Stimulated activated CD4-positive, alpha-beta T cell treated with anti-CD3 and anti-CD28 coated beads, Interleukin-1b, Interleukin-23, amount 100 ng/mL, for 4 hours (primary cell): ENCODE measurements at regions not wholly inside any gene's neighbourhood (a gene's known extent, or its start where the extent isn't known, plus 50 kb on each side); places are given as distances from the start of the nearest gene placed in this dataset.

Experiments used
- DNase-seq, 2 donors: peaks; one replicate each; pipeline ENCODE4 v3.0.0-alpha.2; 2020; ENCODE audit warnings: low read depth in 2 of 2

DNA sequence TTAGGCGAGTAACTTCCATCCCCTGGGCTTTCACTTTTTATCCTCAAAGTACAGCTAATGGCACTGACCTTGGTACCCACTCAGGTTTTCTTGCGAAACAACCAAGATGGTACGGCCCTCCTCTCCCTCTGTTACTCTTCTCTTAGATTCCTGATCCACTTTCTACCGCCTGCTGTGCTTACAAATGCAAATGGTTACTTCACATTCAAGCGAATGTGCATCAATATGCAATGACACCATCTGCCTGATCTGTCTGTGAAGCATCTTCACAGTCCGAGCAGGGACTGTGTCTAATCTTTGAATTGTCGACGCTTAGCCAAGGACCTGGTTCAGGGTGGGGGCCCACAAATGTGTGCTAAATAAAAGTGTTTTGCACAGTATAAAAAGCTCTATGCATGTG, 112.2 kb downstream of the TRIB2 start:
- DNase-seq, result no peak

- no peak for DNase-seq
Observed at GRCh38 chr2:12831016-12831415, 114.3 kb downstream of the TRIB2 start.

DNA sequence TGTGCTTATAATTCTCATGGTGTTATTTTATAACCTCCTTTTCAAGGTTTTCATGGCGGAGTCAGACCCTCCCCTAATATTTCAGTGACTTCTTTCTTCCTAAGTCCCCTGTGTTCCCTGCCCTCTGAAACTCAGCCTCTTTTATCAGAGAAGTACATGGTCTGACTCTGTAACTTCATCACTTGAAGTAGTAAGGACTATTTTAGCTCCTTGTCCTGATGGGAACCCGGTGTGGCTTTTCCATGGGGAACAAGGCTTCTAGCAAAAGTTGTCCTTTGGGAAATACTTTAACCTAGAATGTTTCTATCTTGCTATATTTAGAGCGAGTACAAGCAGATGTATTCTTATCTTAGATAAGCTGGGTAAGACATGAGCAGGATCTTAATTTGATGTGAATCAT, 117.5 kb downstream of the TRIB2 start:
- DNase-seq, result no peak

DNA sequence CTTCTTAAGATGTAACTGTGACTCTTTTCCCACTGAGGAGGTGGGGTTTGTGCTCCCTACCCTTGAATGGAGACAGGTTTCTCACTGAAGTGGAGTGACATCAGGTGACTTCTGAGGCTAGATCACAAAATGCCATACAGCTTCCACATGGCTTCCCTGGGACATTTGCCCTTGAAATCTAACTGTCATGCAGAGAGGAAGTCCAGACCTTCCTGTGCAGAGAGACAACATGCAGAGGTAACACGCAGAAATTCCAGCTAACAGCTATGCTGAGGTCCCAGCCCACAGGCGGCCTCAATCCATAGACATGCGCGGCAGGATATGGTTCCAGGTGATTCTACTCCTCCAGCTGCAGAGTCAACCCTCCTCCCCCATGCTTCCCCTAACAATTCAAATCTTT, 119.0 kb downstream of the TRIB2 start:
- no peak for DNase-seq

GRCh38 chr2:12839339-12839738, 122.6 kb downstream of the TRIB2 start:
- no peak for DNase-seq

DNA sequence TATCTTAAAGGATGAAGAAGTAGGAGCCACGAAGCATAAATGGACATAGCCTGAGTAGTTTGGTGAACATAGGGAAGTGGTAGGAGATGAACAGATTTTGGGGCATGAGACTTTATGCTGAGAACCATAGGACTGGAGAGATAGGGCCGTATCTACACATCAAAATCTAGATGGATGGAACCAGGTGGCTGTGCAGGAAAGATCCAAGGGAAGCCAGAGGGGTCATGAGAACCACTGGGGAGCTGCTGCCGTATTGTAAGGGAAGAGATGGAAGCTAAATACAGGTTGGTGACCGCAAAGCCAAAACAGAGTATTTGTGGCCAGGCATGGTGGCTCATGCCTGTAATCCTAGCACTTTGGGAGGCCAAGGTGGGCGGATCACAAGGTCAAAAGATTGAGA, 124.3 kb downstream of the TRIB2 start:
- no peak for DNase-seq

- no peak for DNase-seq
Observed at GRCh38 chr2:12842917-12843316, 126.2 kb downstream of the TRIB2 start.

GRCh38 chr2:12844511-12844910, 127.8 kb downstream of the TRIB2 start:
- DNase-seq, result no peak

- DNase-seq, result no peak
Observed at GRCh38 chr2:12847694-12848575, 131.2 kb downstream of the TRIB2 start.

- no peak for DNase-seq
Observed at GRCh38 chr2:12852135-12852534, 135.4 kb downstream of the TRIB2 start.

- no peak for DNase-seq
Observed at GRCh38 chr2:12854001-12854530, 137.3 kb downstream of the TRIB2 start.

GRCh38 chr2:12855508-12855907, 138.8 kb downstream of the TRIB2 start:
- DNase-seq, result peak in 1 of 2 donors; percentile 6

DNA sequence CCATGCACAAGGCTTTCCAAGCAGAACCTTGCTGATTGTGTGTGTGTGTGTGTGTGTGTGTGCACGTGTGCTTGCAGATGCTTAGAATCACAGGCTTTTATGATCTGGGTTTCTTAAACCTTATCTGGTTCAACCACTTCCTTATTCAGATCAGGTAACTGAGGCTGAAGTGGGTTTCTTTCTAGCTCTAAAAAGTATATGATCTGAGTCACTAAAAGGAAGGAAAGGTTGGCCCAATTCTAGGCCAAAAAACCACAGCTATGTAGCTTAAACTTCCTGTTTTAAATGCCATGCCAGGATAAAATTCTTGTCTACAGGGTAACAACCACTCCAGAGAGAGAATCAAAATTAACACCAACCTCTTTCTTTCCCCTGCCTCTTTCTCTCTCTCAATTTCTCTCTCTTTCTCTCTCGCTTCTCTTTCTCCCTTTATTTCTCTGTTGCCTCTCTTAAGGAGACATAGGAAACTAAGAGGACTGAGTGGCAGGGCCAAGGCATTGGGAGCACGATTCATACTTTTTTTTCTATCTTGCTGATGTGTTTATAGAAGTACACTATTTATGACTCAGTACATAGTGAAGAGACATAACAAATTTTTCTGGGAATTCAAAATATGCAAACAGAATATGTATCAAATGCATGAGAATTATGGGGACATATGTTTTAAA, 140.3 kb downstream of the TRIB2 start:
- peak in 1 of 2 donors; percentile 14 for DNase-seq

GRCh38 chr2:12857891-12858290, 141.2 kb downstream of the TRIB2 start:
- DNase-seq, result no peak

DNA sequence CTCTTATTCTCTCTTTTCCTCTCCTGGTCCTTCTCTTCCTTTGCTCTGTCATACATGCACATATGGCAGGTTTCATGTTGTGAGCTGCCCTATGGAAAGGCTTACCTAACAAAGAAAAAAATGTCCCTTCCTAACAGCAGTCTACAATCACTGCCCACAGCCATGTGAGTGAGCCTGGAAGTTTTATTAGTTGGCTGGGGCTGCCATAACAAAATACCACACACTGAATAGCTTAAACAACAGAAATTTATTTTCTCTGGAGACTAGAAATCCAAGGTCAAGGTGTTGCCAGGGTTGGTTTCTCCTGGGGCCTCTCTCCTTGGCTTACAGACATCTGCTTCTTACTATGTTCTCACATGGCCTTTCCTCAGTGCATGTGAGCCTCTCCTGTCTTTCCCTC, 142.1 kb downstream of the TRIB2 start:
- DNase-seq, result no peak

DNA sequence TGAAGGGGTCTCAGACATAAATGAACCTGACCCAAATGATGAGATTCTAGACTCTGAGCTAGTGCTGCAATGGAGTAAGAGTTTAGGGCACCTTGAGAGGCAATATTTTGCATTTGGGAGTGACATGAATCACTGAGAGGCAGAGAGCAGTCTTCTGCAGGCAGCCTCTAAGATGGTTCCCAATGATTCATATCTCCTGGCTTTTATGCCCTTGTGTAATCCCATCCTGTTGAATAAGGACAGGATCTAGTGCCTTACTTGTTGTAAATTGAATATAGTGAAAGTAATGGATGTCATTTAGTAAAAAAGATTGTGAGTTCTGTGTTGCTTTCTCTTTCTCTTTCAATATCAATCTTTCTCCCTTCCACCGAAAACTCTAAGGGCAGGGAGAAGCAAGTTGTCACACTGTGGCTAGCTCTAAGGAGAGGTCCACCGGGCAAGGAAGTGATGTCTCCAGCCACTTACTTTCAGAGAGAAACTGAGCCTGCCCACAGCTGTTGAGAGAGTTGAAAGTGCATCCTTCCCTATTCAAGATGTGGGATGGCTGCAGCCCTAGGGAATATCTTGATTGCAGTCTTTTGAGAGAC, 144.7 kb downstream of the TRIB2 start:
- DNase-seq, result no peak

DNA sequence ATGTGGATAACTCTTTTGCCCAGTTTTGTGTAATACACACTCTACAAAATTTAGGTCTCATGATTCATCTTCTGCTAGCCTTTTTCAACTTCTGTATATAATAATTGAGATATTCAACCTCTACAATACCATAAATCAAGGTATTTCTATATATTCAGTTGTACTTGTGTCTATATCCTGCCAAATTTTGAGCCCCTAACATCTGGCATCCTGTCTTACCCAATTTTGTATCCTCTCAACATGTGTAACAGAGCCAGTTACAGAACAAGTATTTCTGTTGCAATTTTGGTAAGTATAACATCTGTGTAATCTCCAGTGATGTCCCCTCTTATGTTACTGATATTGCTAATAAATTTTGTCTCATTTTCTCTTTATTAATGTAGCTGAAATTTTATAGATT, 145.8 kb downstream of the TRIB2 start:
- no peak for DNase-seq

GRCh38 chr2:12863937-12864336, 147.2 kb downstream of the TRIB2 start:
- no peak for DNase-seq

DNA sequence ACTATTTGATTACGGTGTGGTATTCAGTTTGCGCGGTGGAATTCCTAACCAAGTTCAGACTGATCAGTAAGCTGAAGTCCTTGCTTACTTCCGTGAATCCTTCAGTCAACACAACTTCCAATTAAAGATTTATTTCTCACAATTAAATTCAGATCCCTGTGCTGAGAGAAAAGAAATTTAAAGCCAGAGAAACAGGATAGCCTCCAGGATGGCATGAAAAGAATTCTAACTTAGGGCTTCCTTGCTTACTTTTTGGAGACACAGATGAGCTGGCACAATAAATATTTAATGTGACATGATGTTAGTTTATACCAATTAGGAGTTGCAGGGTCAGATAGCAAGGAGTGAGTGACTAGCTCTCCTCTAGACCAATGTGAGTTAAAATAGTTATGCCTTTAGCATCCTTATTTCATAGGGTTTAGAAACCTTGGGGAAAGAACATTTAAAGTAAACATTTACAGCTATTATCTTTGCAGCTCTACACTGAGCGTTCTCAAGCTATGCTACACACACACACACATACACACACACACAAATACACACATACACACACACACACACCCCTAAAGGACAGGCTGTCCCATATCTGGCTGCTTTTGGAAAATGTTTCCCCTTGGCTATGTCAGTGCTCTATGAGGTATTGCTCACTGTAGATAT, 151.0 kb downstream of the TRIB2 start:
- DNase-seq, result no peak

GRCh38 chr2:12870692-12871091, 154.0 kb downstream of the TRIB2 start:
- DNase-seq, result no peak

DNA sequence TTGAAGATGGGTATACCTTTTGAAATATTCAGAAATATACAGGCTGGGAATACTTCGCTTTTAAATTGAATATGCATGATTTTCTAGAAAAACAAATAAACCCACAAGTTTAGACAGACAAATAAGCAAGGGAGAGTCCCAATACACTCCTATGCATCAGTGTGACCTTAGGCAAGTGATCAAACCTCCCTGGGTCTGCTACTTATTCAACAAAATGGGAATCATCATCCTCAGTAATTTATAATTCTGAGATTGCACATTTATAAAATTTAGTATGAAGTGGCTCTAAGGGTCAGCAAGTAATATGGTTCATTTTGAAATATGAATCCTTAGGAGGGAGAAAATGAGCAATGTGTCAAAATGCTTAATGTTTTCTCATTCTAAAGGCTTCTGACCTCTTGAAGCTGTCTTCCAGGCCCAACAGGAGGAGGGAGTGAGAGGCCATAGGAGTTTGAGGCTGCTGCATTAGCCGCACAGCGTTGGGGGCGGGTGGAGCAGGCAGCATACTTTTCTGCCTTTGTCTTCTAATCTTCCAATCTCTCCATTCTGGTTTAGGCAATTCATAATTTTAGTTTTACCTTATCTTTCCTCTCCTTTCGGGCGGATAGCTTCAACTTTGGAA, 155.1 kb downstream of the TRIB2 start:
- no peak for DNase-seq

GRCh38 chr2:12877761-12878160, 161.0 kb downstream of the TRIB2 start:
- no peak for DNase-seq
